Right cardiac atrium (tissue), 5 donors: ENCODE measurements at regions not wholly inside any gene's neighbourhood (a gene's known extent, or its start where the extent isn't known, plus 50 kb on each side); places are given as distances from the start of the nearest gene placed in this dataset.

Experiments
- ATAC-seq, 2 donors: fragments of 200-7000 bp; cut with Tn5 transposase; one replicate each; pipeline versions ENCODE4 v1.8.0 to v1.9.1; 2020; ENCODE audit warnings: moderate library complexity in 2 of 2, mild to moderate bottlenecking in 1 of 2
- DNase-seq, 3 donors: peaks; one replicate each; pipeline ENCODE4 v3.0.0-alpha.2; 2020
- H3K27ac ChIP-seq: one replicate; pipeline ENCODE4 v1.5.1; 2013; ENCODE audit warnings: mild to moderate bottlenecking, low read length, control low read depth, moderate library complexity
- H3K27me3 ChIP-seq: one replicate; pipeline ENCODE4 v1.6.1; 2013; ENCODE audit not compliant: control insufficient read depth, insufficient read depth
- H3K4me1 ChIP-seq: one replicate; pipeline ENCODE4 v1.6.1; 2013; ENCODE audit warnings: low read length; ENCODE audit not compliant: control insufficient read depth, insufficient read depth
- H3K4me3 ChIP-seq: one replicate; pipeline ENCODE4 v1.5.1; 2013; ENCODE audit warnings: low read length, control low read depth
- H3K9me3 ChIP-seq: one replicate; pipeline ENCODE4 v1.6.1; 2013; ENCODE audit warnings: low read length; ENCODE audit not compliant: control insufficient read depth
- WGBS: extraction: QIAGEN DNeasy Blood & Tissue Kit; methylation state at CpG from one replicate; pipeline ENCODE4 v1.1.7; 2013; 5-methylcytosine and 5-hydroxymethylcytosine counted together
- intact Hi-C, 4 donors: fragments of 100-400 bp; cut with DNase I; formaldehyde crosslinking; loops; one replicate each; pipeline versions ENCODE4 v1.11.0 to v1.14.0; 2022 to 2023
- donor health status: healthy with polysubstance abuse.
- donor health status: DM: no; HTN: yes; CAD: no.
- donor health status: DM: no; HTN: no; CAD: no.
- donor health status: DM: no; HTN: yes; CAD: no; lungs with severe emphysema.
- donor health status: DM: yes; HTN: yes; CAD: no.

GRCh38 chr20:16201191-16201590 lies 372.1 kb downstream of the KIF16B start:
- Histone ChIP-seq H3K4me1 (no peaks in the 10 kb centered on the region), H3K27me3 (no peaks in the 10 kb centered on the region), H3K27ac (no peak overlapping the region), H3K4me3 (no peak overlapping the region), H3K9me3 (no peaks in the 10 kb centered on the region)
- intact Hi-C loops = no loop called here
- 94% methylated on average over 4 of the region's 4 CpGs for WGBS
- DNase-seq (no peak), ATAC-seq (no peak)

DNA sequence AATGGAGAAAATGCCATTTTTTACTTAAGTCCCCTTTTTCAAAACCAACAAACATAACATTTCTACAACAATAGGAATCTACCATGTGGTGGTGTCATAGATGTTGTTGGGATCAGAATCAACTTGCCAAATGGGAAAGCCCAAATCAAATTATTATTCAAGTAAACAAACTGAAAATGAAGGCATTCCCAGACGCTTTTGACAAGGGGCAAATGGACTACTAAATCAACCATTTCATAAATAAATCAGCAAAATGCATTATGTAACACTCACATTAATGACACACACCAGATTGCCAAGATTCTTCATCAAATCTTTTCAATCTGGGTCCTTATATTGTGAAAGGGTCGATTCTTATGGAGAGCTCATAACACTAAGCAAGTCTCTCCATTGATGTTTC lies 375.6 kb downstream of the KIF16B start:
- no peak overlapping the region for H3K27ac ChIP-seq
- no peaks in the 10 kb centered on the region for H3K9me3 ChIP-seq
- WGBS = 76% methylated on average over 2 of the region's 2 CpGs
- no peaks in the 10 kb centered on the region for H3K4me1 ChIP-seq
- DNase-seq (no peak), ATAC-seq (no peak)
- H3K4me3 ChIP-seq = no peak overlapping the region
- H3K27me3 ChIP-seq = no peaks in the 10 kb centered on the region
- intact Hi-C loops = no loop called here

- Histone ChIP-seq H3K4me1 (peaks cover 4% of the 10 kb centered on the region), H3K4me3 (no peak overlapping the region), H3K27ac (no peak overlapping the region), H3K9me3 (no peaks in the 10 kb centered on the region), H3K27me3 (no peaks in the 10 kb centered on the region)
- DNase-seq (no peak), ATAC-seq (no peak)
- intact Hi-C loops = no loop called here
These were observed 377.6 kb downstream of the KIF16B start for GRCh38 chr20:16195671-16196070.

DNA sequence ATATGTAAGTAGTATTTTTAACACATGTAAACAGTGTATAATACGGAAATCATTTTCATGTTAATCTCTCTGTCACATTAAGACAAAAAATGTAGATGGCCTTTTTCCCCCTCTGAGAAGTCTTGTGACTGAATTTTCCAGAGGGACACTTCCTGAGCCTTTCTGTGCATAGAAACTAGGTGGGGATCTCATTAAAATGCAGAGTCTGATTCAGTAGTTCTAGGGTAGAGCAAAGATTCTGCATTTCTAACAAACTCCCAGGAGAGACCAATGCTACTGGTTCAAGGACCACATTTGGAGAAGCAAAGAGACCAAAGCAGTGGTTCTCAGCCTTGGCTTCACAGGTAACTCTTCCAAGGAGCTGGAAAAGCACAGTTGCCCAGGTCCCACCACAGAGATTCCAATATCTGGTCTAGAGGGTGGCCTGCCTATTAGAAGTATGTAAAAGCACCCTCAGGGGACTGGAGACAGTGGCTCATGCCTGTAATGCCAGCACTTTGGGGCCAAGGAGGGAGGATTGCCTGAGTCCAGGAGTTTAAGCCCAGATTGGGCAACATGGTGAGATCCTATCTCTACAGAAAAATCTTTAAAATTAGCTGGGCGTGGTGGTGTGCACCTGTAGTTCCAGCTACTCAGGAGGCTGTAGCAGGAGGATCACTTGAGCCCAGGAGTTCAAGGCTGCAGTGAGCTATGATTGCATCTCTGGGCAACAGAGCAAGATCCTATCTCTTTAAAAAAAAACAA lies 378.5 kb downstream of the KIF16B start:
- Histone ChIP-seq H3K27me3 (no peaks in the 10 kb centered on the region), H3K9me3 (no peaks in the 10 kb centered on the region), H3K4me3 (no peak overlapping the region), H3K27ac (no peak overlapping the region), H3K4me1 (peaks cover 4% of the 10 kb centered on the region)
- DNase-seq (no peak), ATAC-seq (no peak)
- WGBS = 77% methylated on average over 2 of the region's 2 CpGs
- intact Hi-C loops = no loop called here

DNA sequence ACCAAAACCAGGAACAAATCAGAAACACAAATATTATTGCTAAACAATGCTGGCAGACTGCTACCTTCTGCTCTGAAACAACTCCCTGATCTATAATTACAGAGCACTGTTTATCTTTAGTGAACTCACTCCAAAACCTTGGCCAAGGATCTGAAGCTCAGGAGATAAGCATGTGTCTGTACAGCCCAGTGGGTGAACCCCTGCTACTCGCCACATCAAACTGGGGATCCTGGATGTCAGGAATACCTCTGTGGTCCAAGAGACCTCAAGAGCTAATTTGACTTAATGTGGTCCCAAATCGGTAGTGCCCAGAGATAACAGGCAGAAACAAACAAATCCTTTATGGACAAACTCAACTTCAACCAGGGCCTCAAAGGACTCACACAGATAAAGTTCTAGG lies 381.8 kb downstream of the KIF16B start:
- Histone ChIP-seq H3K4me1 (peaks cover 4% of the 10 kb centered on the region), H3K27me3 (no peaks in the 10 kb centered on the region), H3K9me3 (no peaks in the 10 kb centered on the region), H3K4me3 (no peak overlapping the region), H3K27ac (no peak overlapping the region)
- ATAC-seq (no peak), DNase-seq (no peak)
- WGBS = 35% methylated on average over 2 of the region's 2 CpGs
- intact Hi-C loops = no loop called here

DNA sequence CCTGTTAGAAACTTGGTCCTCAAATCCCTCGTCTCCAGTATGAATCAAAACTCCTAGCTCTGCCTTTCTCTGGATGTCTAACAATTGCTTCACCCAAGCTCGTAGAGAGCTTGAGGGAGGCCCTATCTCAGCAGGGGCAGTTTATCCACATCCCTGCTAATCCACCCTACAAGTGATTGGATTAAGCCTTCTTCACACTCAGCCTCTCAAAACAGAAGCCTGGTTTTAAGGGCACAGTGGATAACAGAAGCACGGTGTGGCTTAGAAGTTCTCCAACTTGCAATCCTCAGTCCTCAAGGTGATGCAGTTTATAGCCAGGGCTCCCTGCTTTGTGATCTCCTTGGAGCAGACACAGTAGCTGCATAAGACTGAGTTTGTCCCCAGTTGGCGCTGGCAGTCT lies 383.9 kb downstream of the KIF16B start:
- no peaks in the 10 kb centered on the region for H3K9me3 ChIP-seq
- peaks cover 4% of the 10 kb centered on the region for H3K4me1 ChIP-seq
- WGBS = 65% methylated on average over 4 of the region's 4 CpGs
- no peak for ATAC-seq
- H3K27me3 ChIP-seq = no peaks in the 10 kb centered on the region
- no peak overlapping the region for H3K27ac ChIP-seq
- no peak overlapping the region for H3K4me3 ChIP-seq
- intact Hi-C loops = no loop called here
- no peak for DNase-seq

- H3K4me1 ChIP-seq = peaks cover 4% of the 10 kb centered on the region
- ATAC-seq (peak in 1 of 2 donors; percentile 28), DNase-seq (no peak)
- H3K27ac ChIP-seq = no peak overlapping the region
- H3K27me3 ChIP-seq = no peaks in the 10 kb centered on the region
- no peaks in the 10 kb centered on the region for H3K9me3 ChIP-seq
- no peak overlapping the region for H3K4me3 ChIP-seq
- 94% methylated on average over 2 of the region's 2 CpGs for WGBS
- intact Hi-C loops = no loop called here
These were observed 385.2 kb downstream of the KIF16B start for GRCh38 chr20:16187956-16188616.

DNA sequence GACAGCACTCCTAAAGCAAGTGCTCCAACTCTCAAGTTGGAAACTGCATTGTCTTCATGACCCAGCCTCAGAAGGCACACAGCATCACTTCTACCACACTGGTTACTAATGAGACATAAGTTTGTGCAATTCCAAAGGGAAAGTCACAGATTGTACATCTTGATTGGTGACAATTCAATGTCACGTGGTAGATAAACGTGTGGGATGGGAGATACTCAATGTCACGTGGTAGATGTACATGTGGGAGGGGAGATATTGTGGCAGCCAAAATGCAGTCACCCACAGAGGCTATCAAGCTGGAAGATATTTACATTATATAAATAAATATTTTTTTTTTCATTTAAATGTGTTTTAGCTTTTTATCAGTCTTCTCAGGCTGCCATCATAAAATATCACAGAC lies 393.3 kb downstream of the KIF16B start:
- ATAC-seq (no peak), DNase-seq (no peak)
- no peaks in the 10 kb centered on the region for H3K4me1 ChIP-seq
- no peaks in the 10 kb centered on the region for H3K27me3 ChIP-seq
- 72% methylated on average over 3 of the region's 3 CpGs for WGBS
- no peak overlapping the region for H3K4me3 ChIP-seq
- no peaks in the 10 kb centered on the region for H3K9me3 ChIP-seq
- no peak overlapping the region for H3K27ac ChIP-seq
- intact Hi-C loops = loop anchor here in 1 of 4 donors (10.0 kb wide), 1 partner anchor 55 kb away; no protein-coding TSS in a partner anchor

GRCh38 chr20:16179371-16179770 lies 393.9 kb downstream of the KIF16B start:
- Histone ChIP-seq H3K4me3 (no peak overlapping the region), H3K27ac (no peak overlapping the region), H3K27me3 (no peaks in the 10 kb centered on the region), H3K4me1 (no peaks in the 10 kb centered on the region), H3K9me3 (no peaks in the 10 kb centered on the region)
- DNase-seq (no peak), ATAC-seq (no peak)
- WGBS = 46% methylated on average over 1 of the region's 1 CpG
- intact Hi-C loops = loop anchor here in 1 of 4 donors (10.0 kb wide), 1 partner anchor 55 kb away; no protein-coding TSS in a partner anchor

DNA sequence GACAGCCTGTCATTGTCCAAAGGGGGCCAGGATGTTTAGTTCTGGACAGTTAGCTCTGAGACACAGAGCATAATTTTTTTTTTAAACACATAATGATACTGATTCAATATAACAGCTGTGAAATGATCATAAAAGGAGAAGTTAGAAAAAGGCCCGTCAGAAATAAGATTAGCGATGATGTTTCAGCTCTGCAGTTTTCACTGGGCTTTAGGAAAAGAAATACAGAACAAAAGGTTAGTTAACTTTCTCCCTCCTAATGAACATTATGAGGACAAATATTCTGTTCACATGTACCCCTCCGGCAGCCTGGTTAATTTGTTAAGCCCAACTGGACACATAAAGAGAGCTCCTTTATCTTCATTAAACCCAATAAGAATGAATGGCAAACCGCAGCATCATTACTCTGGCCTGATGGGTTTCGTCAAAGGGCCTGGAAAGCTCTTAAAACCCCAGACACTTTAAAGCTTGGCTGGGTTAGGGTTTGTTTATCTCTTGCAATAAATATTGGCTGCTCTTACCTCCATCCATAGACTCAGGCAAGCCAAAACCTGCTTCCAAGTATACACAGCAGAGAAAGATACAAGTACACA lies 394.6 kb downstream of the KIF16B start:
- Histone ChIP-seq H3K27ac (no peak overlapping the region), H3K4me1 (no peaks in the 10 kb centered on the region), H3K9me3 (no peaks in the 10 kb centered on the region), H3K4me3 (no peak overlapping the region), H3K27me3 (no peaks in the 10 kb centered on the region)
- 55% methylated on average over 5 of the region's 5 CpGs for WGBS
- no peak for ATAC-seq
- intact Hi-C loops = loop anchor here in 1 of 4 donors (10.0 kb wide), 1 partner anchor 56 kb away; no protein-coding TSS in a partner anchor
- no peak for DNase-seq

DNA sequence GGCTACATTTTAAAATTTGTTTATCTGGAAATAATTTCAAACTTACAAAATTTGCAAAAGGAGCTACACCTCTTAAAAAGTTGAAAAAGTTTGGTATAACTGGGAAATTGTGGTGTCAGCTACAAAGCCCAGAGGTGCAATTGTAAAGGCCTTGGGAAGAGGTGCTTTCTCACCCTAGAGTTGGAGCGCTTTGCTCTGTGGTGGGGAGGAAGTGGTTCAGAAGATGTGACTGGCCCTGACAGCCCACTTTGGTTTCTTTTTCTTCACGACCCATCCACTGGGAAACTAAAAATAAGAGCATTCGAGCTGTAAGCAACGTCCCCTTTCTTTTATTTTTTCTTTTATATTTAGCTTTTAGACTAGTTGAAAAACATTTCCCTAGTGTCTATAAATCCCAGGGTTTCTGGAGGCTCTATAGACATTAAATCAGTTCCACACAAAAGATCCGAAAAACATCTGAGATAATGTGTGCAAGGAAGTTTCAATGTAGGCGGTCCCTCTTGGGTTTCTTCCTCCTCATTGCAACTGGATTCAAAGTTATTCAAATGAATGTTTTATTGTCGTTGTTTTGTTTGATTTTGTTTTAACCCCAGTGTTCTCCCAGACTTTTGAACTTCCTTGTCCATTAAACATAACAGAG lies 397.8 kb downstream of the KIF16B start:
- no peaks in the 10 kb centered on the region for H3K9me3 ChIP-seq
- ATAC-seq (no peak), DNase-seq (no peak)
- intact Hi-C loops = loop anchor here in 1 of 4 donors (10.0 kb wide), 1 partner anchor 59 kb away; no protein-coding TSS in a partner anchor
- WGBS = 61% methylated on average over 7 of the region's 7 CpGs
- H3K4me1 ChIP-seq = no peaks in the 10 kb centered on the region
- no peak overlapping the region for H3K4me3 ChIP-seq
- H3K27me3 ChIP-seq = no peaks in the 10 kb centered on the region
- no peak overlapping the region for H3K27ac ChIP-seq
